ENCODE measurements at regions not wholly inside any gene's neighbourhood (a gene's known extent, or its start where the extent isn't known, plus 50 kb on each side); places are given as distances from the start of the nearest gene placed in this dataset.

GRCh38 chr9:95650720-95651119 lies 133.9 kb upstream of the PTCH1 start:
- Mint-ChIP-seq H3K36me3 (ENCODE audit: low read depth) (no peaks in the 10 kb centered on the region), H3K27me3 (ENCODE audit: insufficient read depth, low read depth, poor library complexity) (no peaks in the 10 kb centered on the region), H3K4me3 (no peak overlapping the region), H3K4me1 (peaks cover 7% of the 10 kb centered on the region; the same call in 2 of the 3 replicates), H3K27ac (no peak overlapping the region), H3K9me3 (no peaks in the 10 kb centered on the region; the same call in 2 of the 3 replicates)
- Histone ChIP-seq H3K27ac (ENCODE audit: low read depth) (no peak overlapping the region), H2AFZ (no peak overlapping the region), H4K20me1 (replicated peaks; ENCODE audit: insufficient read depth) (no peaks in the 10 kb centered on the region), H3K9me2 (ENCODE audit: insufficient read depth) (peaks cover 5% of the 10 kb centered on the region; the same call in 1 of the 2 replicates), H3K79me2 (replicated peaks; ENCODE audit: insufficient read depth) (no peaks in the 10 kb centered on the region), H3K4me1 (ENCODE audit: insufficient read depth) (peaks cover 6% of the 10 kb centered on the region), H3K4me2 (no peak overlapping the region), H3F3A (replicated peaks; ENCODE audit: low read depth) (no peaks in the 10 kb centered on the region), H3K36me3 (ENCODE audit: insufficient read depth) (no peaks in the 10 kb centered on the region), H3K4me3 (no peak overlapping the region), H3K27me3 (ENCODE audit: insufficient read depth) (no peaks in the 10 kb centered on the region)
- TF ChIP-seq ZNF462 (CRISPR knock-in tag; IDR thresholded peaks at IDR 0.05) (no peak), ETS1 (IDR thresholded peaks at IDR 0.05) (no peak), ZNF331 (CRISPR knock-in tag; IDR thresholded peaks at IDR 0.05; ENCODE audit: low read depth) (no peak), CREB1 (CRISPR knock-in tag; IDR thresholded peaks at IDR 0.05; ENCODE audit: low read depth) (no peak), EZH2phosphoT487 (IDR thresholded peaks at IDR 0.05; ENCODE audit: unreplicated experiment) (no peak), NANOG (IDR thresholded peaks at IDR 0.05; ENCODE audit: borderline replicate concordance) (no peak), STAT1 (IDR thresholded peaks at IDR 0.05; ENCODE audit: unreplicated experiment) (no peak), EZH2 (IDR thresholded peaks at IDR 0.05; ENCODE audit: low read depth, unreplicated experiment) (no peak)
- no peak for ATAC-seq
- DNase-seq (ENCODE audit: low spot score) = no peak

Measured in GM23338 (cell line).